Daoy (cell line): ENCODE measurements at regions not wholly inside any gene's neighbourhood (a gene's known extent, or its start where the extent isn't known, plus 50 kb on each side); places are given as distances from the start of the nearest gene placed in this dataset.

Source experiments
- DNase-seq: peaks from one replicate; pipeline ENCODE4 v3.0.0-alpha.2; 2015; ENCODE audit warnings: low read depth

DNA sequence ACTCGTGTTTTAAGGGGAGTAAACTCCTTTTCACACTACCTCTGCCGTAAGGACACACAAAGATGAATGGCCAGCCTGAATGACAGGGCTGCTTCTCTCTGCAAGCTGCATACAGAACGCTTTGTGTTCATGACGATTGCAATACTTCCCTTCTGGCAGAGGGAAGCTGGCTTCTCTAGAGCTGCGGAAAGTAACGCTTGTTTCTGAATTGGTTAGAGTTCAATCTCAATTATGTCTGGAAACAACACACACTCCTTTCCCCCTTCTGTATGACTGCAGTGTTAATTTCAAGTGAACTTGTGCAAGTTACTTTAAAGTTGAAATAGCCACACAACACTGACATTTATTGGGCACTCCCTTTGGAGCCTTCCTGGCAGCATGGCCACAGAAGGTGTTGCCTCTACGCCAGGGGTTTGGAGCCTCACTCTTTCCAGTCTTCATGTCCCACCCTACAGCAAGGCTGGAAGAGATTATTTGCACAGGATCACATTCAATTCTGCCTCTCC, 242.6 kb downstream of the NDFIP2 start:
- DNase-seq = no peak

DNA sequence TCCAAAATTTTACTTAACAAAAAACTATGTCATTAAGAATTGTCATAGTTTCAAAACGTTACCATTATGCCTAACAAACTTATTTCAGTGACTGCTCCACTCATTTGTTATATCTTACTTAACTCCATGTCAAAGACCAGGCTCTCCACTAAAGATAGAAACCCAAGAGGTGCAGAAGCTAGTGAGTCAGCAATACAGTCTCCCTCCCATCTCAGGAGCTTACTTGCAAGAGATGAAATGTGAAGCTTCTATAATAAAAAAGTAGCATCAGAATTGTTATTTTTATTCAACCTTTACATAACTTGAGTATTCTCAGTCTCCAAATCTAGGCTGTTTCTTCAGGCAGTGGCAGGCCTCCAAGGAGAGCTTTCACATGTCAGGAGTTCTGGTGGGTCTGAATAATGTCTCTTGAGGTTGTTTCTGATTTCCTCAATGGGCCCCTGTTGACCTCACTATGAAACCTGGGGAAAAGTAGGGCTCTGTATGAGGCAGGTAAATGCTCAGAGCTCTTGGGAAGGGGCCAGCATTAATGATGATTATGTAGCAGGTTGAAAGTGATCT, 242.0 kb downstream of the NDFIP2 start:
- no peak for DNase-seq

DNA sequence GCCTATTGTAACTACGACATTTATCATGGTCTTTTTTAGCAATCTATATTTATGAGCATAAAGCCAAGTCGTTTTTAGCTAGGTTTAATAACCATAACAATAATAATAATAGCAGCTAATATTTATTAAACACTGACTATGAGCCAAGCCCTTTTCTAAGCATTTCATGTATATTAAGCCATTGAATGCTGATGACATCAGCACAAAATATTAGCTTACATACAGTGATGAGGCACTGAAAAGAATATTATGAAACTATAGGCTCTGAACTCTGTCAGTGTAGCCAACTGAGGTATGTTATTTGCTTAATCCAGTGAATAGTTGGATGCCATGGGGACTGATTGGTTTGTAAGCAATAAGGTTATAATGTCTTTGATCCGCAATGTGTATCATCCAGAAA, 235.2 kb downstream of the NDFIP2 start:
- DNase-seq = no peak

DNA sequence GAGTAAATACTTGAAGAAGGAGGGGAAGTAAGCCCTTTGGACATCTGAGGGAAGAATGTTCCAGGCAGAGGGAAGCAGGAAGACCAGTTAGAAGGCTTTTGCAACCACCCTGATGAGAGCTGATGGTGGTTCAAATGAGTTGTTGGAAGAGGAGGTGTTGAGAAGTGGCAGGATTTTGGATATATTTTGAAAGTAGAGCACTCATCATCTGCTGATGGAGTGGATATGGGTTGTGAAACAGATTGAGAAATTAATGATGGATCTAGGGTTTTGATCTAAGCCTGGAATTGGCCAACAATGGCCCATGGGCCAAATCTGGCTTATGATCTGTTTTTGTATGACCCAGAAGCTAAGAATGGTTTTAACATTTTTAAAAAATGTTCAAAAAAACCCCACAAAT, 230.7 kb downstream of the NDFIP2 start:
- no peak for DNase-seq

DNA sequence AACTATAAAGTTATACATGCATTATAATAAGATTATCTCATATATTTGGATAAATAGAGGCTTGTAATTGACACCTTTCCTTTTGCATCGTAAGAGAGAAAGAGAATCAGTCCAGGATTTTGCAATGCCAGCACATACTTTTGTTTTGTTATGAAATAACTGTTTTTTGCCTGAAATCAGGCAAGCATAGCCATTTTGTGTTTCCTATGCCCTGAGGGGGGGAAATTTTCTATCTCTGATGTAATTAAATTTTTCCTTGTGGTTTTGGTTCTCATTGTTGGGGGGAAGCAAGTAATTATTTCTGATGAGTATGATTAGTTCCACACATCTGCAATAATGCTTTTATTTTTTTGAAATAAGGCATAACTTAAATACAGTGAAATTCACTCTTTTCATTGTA, 229.4 kb downstream of the NDFIP2 start:
- peak; percentile 16 for DNase-seq

DNA sequence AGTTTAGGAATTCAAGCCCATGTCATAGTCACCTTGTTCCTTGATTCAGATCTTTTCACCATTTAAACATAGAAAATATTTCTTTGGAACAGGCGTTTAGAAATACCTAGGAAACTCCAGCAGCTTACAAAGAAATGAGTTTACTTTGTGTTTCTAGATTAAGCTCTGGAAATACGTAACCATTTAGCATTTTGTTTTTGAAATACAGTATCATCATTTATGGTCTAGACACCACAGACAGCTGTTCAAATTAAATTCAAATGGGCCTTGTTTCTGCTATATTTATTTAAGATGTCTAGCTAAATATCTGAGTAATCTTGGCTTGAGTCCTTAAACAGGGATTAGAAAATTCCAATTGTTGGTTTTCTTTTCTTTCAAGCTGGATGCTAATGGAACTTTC, 228.5 kb downstream of the NDFIP2 start:
- peak; percentile 1 for DNase-seq

DNA sequence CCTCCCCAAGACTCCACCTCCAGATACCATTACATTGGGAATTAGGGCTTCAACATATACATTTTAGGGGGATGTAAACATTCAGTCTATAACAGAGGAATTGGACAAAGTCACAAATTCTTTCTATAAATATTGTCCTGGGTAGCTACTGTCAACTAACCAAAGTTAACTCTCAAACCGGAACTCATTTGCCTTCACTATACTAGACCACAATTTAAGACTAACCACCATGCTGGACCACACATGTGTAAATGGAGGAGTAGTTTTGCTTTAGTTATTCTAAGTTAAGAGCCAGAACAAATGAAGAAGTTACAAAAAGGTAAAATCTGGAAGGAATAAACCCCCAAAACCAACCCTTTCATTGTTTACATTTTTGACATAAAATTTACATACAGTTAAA, 222.8 kb downstream of the NDFIP2 start:
- no peak for DNase-seq

DNA sequence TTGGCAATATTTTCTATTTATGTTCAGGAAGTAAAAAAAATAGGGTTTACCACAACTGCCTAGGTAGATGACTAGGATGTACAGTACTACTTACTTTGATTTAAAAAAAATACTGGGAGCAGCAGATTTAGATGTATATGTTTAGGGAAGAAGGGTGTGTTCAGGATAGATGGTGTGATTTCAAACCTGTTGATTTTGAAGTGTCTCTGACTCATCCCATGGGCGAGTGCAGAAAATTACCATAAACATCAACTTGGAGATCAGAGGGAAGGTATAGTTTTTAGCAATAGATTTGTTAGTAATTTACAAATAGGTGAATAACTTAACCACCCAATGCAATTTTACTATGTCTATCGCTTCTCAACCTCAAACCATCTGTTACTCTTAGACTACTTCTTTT, 214.8 kb downstream of the NDFIP2 start:
- no peak for DNase-seq

DNA sequence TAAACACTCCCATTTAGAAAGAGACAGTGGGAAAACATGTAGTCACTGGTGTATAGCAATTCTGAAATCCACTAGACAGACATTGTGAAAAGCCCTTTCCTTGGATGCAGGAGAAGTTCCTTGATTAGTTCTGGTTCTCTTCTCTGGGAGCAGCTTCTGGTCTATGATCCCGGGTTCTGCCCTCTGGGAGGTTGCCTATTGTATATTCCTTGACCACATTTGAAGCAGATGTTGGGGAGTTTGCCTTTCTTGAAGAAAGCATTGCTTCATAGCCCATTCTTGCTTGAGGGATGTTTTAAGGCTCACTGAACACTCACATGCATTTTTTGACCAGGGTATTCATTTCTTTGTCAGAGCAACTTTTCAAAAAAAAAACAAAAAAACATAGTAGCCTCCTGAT, 211.9 kb downstream of the NDFIP2 start:
- no peak for DNase-seq

DNA sequence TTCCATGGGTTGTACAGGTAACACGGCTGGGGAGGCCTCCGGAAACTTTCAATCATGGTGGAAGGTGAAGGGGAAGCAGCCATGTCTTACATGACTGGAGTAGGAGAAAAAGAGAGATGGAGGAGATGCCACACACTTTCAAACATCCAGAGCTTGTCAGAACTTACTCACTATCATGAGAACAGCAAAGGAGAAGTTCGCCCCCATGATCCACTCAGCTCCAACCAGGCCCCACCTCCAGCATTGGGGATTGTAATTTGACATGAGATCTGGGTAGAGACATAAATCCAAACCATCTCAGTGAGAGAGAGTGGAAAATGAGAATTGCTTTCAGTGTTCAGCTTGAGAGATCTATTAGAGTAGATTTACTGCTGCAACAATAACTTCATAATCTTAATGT, 210.9 kb downstream of the NDFIP2 start:
- DNase-seq = no peak

DNA sequence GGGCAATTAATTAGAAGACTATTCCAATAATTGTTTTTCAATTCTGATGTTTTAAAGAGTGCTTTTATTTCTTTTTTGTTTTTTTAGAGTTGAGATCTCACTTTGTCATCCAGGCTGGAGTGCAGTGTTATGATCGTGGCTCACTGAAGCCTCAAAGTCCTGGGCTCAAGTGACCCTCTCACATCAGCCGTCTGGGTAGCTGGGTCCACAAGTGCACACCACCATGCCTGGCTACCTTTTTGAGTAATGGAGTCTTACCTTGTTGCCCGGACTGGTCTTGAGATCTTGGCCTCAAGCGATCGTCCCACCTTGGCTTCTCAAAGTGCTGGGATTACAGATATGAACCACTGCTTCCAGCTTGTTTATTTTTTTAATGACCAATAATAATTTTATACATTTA, 207.8 kb downstream of the NDFIP2 start:
- DNase-seq = no peak

DNA sequence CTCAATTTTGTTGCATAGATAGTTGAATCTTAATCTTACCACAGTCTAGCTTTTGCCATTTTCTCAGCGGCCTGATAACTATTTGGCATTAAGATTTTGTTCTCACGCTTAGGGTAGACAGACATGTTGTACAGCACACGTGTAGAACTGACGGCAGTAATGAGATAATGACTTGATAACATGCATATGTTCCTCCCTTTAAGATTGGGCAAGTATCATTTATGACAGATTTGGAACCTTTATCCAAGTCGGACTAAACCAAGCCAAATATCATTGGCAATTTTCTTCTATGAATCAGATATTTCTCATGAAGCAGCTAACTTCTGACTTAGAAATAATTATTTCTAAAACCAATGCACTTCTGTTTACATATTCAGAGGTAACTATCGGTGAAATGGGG, 205.5 kb downstream of the NDFIP2 start:
- DNase-seq = no peak

DNA sequence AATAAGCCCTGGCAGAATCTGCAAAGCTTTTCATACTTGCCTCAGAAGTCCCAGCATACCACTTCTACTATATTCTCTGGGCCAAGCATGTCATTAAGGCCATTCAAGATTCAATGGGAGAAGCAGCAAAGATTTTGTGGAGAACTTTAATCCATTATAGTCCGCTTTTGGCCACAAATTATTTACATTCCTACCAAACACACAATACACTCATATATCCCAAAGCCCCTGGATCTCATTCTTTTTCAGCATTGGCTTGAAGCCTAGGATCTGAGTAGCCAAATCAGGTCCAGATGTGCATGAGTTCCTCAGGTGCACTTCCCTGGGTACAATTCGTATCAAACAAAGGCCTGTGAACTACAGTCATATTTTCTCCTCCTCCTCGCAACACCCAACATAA, 203.4 kb downstream of the NDFIP2 start:
- no peak for DNase-seq

DNA sequence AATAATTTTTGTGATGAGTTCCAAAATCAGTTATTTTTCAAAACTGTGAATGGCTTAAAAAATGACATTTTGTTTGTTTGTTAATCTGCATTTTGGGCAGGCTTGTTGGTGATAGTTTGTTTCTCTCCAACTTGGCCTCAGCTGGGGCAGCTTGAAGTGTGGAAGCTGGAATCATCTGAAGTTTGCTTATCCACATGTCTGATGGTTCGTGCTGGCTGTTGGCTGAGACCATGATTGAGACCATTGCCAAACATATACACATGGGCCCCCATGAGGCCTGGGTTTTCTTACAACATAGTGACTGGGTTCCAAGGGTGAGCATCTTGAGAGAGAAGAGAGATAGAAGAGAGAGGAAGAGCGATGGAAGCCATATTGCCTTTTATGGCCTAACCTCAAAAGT, 201.2 kb downstream of the NDFIP2 start:
- DNase-seq = no peak

DNA sequence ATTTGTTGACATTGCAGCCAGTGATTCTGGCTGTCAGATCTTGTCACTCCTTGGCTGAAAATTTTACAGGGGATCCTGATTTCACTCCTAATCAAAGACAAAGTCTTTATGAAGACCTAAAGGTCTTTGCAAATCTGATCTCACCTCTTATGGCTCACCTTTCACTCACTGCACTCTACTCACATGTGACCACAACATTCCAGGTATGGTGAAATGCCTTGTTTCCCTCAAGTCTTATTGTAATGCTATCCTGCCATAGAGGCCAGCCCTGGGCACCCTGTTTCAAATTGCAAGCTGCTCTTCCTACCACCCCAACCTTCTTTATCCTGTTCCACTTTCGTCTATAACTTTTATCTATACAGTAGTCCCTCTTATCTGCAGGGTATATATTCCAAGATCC, 200.1 kb downstream of the NDFIP2 start:
- DNase-seq = no peak

DNA sequence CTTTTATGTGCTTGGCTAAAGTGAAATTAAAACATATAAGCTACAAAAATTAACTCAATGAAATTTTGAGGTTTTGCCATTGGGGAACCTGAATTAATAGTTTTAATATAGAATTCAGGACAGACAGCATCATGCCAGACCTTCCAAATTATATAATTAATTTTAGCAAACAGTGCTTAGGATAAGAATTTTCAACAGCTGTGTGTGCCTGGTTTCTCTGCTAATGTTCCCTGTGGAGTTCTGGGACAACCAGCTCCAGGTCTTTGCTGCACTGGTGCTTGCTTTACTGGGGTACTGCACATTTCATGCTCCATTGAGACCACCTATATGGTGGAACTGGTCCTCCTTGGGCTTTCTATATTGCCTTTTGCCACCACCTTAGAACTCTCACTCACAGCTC, 199.5 kb downstream of the NDFIP2 start:
- no peak for DNase-seq

DNA sequence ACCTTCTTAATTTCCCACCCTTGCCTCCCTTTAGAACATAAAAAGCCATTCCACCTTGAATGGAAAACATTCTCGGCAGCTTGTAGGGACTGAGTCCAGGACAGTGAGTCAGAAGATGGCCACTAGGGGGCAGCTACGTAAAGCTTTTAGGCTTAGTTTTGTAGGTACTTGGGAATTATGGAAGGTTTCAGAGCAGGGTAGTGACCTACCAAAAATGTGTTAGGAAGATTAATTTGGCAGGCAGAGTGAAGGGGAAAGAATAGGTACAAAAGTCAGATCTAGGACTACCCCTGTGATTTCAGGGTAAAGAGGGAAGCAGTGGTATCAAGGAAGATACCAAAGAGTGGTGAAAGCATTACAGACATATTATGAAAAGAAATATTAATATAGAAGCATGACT, 198.4 kb downstream of the NDFIP2 start:
- peak; percentile 50 for DNase-seq

DNA sequence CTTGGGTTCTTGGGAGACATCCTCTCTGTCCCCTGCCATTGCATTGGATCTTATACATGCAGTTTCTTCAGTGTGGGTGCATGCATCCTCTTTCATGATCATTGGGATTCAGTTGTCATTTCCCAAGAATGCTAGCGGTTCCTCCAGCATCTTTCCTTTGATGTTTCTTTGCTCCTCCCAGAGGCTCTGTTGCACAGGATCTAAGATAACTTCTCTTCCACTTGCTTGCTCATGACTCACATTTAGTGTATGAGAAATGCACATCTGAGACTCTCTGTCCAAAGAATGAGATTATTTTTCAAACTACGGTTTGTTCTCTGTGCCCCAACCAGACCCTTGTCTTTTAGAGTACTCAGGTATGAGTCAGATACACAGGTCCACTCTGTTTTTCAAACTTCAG, 197.1 kb downstream of the NDFIP2 start:
- DNase-seq = no peak

DNA sequence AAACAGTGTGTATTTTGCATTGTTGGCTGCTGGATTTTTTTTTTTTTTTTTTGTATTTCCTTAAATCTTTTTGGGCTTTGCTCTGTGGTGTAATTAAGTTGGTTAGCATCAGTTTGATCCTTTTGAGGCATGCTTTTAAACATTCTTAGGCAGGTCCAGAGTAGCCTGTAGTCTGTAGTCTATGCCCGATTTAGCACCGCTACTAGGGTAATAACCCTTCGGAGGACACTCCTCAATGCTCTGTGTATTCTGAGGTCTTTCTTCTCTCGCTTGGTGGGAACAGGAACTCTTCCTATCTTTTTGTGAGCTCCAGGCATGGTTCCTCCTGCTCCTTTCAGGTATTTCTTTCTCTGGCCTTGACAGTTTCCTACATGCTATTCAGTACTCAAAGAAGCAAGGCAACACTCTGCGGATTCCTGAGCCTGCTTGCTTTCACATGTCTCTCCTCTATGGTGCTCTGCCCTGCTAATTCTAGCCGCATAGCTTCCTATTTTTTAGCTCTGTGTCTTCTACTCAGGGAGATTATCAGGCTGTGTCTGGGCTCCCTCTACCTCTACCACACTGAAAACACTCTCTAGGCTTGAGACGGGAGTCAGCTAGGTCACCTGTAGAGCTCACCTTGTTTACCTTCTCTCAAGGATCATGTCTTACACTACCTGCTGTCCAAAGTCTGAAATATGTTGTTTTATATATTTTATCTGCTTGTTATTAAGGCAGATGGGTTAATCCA, 195.1 kb downstream of the NDFIP2 start:
- DNase-seq = no peak

DNA sequence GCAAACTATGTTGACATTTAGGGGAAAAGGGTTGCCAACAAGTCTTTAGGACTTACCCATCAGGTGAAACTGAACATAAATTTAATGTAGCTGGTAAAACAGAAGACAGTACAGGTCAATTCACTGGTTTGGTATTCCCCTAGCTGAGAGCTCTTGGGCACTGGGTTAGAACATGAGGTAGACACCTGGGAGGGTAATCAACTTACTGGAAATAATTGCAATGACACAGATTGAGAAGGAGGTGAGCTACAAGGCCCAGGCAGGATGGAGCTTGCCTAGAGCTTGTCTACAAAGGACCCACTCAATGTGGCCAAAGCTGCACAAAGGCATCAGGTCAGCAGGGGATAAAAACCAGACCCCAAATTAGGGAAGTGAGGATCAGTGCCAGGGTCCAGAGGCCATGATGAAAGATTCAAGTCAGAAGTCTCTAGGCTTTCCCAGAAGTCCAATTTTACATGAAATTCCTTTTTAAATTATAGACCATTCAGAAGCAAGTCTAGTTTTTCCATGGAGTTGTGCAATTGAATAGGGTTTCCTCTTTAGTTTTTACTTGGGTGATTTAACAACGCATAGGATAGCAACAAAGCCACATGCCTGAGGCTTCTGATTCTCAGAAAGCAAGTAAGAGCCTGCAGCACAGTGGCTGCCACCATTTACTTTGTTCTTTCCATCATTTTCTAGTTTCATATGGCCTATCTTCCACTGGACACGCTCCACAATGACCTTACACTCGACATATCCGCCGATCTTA, 194.0 kb downstream of the NDFIP2 start:
- DNase-seq = no peak

DNA sequence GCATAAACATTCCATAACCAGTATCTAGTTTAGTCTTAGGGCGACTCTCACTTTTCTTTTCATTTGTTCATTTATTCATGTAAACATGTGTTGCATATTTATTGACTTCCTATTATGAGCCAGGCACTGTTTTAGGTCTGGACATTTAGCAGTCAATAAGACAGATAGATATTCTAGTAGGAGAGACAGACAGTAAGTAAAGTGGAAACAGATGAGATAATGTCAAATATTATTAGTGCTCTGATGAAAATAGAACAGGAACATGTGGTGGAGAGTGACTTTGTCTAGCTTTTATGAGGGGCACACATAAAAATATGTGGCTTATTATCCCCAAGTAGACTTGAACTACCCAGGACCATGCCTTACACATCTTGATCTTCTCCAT, 193.0 kb downstream of the NDFIP2 start:
- DNase-seq = no peak

DNA sequence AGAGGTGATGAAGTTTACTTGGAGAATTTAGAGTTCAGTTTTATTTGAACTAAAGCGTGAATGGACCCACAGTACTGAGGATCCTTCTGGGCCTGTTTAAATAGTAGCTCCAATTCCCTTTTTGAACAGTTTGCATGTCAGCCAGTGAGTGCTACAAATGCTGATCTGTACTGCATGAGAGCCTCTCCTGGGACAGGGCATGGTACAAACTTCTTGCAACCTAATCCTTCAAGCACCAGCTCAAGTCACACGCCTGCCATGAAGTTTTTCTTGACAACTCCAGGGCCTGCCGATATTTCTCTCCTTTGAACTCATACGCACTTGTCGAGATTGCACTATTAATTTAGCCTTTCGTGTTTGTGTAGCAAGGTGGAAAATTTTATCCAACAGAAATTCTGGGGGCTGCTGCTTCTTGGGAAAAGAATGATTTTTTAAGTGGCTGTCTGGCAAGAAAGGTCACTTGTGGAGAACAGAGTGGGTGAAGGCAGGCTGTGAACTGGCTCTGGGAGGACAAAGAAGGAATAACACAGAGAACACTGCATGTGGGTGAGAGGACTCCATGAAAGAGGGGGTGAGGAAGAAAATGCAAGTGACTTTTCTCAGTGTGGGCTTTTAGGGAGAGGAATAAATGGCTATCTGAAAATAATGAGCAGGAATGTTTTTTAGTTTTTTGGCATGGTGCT, 192.5 kb downstream of the NDFIP2 start:
- no peak for DNase-seq

DNA sequence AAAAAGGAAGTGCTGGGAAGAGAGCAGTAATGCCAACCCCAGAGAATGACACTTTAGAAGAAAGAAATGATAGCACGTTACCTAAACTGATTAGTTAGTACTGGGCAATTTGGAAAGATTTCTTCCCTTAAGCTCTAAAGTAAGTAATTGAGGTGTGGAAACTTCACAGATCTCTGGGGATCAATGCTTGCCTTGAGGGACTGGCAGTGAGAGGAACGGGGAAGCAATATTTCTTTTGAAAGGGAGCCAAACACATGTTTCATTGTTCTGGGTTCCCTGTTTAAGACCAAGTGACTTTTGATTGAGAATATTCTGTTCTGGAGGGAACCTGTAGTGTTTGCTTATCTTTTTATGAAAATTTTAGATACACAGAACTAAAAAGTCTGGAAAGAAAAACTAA, 190.5 kb downstream of the NDFIP2 start:
- DNase-seq = no peak
